B cell (primary cell): ENCODE measurements at regions not wholly inside any gene's neighbourhood (a gene's known extent, or its start where the extent isn't known, plus 50 kb on each side); places are given as distances from the start of the nearest gene placed in this dataset.

Experiments
- EZH2 ChIP-seq: IDR thresholded peaks from 2 replicates; pipeline ENCODE4 v1.6.1; 2012; ENCODE audit warnings: borderline replicate concordance, low read depth, mild to moderate bottlenecking, moderate library complexity, low read length; ENCODE audit not compliant: insufficient read depth, poor library complexity, severe bottlenecking
- TF ChIP-seq, protein P1 (sequence below): fragments of 200-600 bp; IDR thresholded peaks from one replicate; pipeline ENCODE4 v1.8.0; 2022; ENCODE audit warnings: antibody characterized with exemption, mild to moderate bottlenecking

DNA sequence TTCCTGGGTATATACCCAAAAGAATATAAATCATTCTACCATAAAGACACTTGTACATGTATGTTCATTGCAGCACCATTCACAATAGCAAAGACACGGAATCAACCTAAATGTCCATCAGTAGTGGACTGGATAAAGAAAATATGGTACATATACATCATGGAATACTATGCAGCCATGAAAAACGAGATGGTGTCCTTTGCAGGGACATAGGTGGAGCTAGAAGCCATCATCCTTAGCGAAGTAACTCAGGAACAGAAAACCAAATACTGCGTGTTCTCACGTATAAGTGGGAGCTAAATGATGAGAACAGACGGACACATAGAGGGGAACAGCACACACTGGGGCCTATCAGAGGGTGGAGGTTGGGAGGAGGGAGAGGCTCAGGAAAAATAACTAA, 183.7 kb upstream of the CELF2 start:
- TF ChIP-seq, protein P1, sequence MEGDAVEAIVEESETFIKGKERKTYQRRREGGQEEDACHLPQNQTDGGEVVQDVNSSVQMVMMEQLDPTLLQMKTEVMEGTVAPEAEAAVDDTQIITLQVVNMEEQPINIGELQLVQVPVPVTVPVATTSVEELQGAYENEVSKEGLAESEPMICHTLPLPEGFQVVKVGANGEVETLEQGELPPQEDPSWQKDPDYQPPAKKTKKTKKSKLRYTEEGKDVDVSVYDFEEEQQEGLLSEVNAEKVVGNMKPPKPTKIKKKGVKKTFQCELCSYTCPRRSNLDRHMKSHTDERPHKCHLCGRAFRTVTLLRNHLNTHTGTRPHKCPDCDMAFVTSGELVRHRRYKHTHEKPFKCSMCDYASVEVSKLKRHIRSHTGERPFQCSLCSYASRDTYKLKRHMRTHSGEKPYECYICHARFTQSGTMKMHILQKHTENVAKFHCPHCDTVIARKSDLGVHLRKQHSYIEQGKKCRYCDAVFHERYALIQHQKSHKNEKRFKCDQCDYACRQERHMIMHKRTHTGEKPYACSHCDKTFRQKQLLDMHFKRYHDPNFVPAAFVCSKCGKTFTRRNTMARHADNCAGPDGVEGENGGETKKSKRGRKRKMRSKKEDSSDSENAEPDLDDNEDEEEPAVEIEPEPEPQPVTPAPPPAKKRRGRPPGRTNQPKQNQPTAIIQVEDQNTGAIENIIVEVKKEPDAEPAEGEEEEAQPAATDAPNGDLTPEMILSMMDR, result no peak
- no peak for TF ChIP-seq EZH2
